HS-5 (cell line): ENCODE measurements at regions not wholly inside any gene's neighbourhood (a gene's known extent, or its start where the extent isn't known, plus 50 kb on each side); places are given as distances from the start of the nearest gene placed in this dataset.

Experiments used
- DNase-seq: peaks from one replicate; pipeline ENCODE4 v3.0.0-alpha.2; 2012; ENCODE audit warnings: low read depth

GRCh38 chr18:66735933-66736332 is 132.0 kb upstream of the CDH19 start:
- no peak for DNase-seq

GRCh38 chr18:66734451-66734850 is 130.6 kb upstream of the CDH19 start:
- DNase-seq: peak; percentile 53

GRCh38 chr18:66731890-66732289 is 128.0 kb upstream of the CDH19 start:
- no peak for DNase-seq

GRCh38 chr18:66729442-66730239 is 125.8 kb upstream of the CDH19 start:
- DNase-seq: no peak

- no peak for DNase-seq
Measured at GRCh38 chr18:66728951-66729350, 125.1 kb upstream of the CDH19 start.

GRCh38 chr18:66727991-66728390 is 124.1 kb upstream of the CDH19 start:
- DNase-seq: no peak

GRCh38 chr18:66724664-66725356 is 120.9 kb upstream of the CDH19 start:
- no peak for DNase-seq

GRCh38 chr18:66722671-66723070 is 118.8 kb upstream of the CDH19 start:
- no peak for DNase-seq

- DNase-seq: no peak
Measured at GRCh38 chr18:66708646-66709045, 104.8 kb upstream of the CDH19 start.

GRCh38 chr18:66707473-66707872 is 103.6 kb upstream of the CDH19 start:
- DNase-seq: no peak

GRCh38 chr18:66695281-66695680 is 91.4 kb upstream of the CDH19 start:
- DNase-seq: no peak

GRCh38 chr18:66694852-66695251 is 91.0 kb upstream of the CDH19 start:
- DNase-seq: no peak

- DNase-seq: no peak
Measured at GRCh38 chr18:66687635-66688034, 83.7 kb upstream of the CDH19 start.

- no peak for DNase-seq
Measured at GRCh38 chr18:66682855-66683322, 79.0 kb upstream of the CDH19 start.

- DNase-seq: no peak
Measured at GRCh38 chr18:66676699-66677098, 72.8 kb upstream of the CDH19 start.

GRCh38 chr18:66674286-66674685 is 70.4 kb upstream of the CDH19 start:
- no peak for DNase-seq

- DNase-seq: no peak
Measured at GRCh38 chr18:66668706-66669105, 64.8 kb upstream of the CDH19 start.

- no peak for DNase-seq
Measured at GRCh38 chr18:66662632-66663031, 58.7 kb upstream of the CDH19 start.

GRCh38 chr18:66655407-66655806 is 51.5 kb upstream of the CDH19 start:
- no peak for DNase-seq
